ENCODE measurements at regions not wholly inside any gene's neighbourhood (a gene's known extent, or its start where the extent isn't known, plus 50 kb on each side); places are given as distances from the start of the nearest gene placed in this dataset.

- no peak for TF ChIP-seq CTCF (IDR thresholded peaks at IDR 0.05)
- no peak for TF ChIP-seq EZH2 (IDR thresholded peaks at IDR 0.05; ENCODE audit: borderline replicate concordance, insufficient read depth, low read depth, low read length, poor library complexity, severe bottlenecking)
Observed at GRCh38 chr14:22007363-22007762, 333.7 kb upstream of the OR4E1 start.
